BJ (cell line): ENCODE measurements at regions not wholly inside any gene's neighbourhood (a gene's known extent, or its start where the extent isn't known, plus 50 kb on each side); places are given as distances from the start of the nearest gene placed in this dataset.

Experiments used
- CTCF ChIA-PET: fragments of 350-600 bp; formaldehyde crosslinking; extraction: SDS; loops from one replicate; lab custom pipeline; 2021; ENCODE audit warnings: antibody characterized with exemption, inconsistent platforms; lab: Yijun Ruan, JAX
- POLR2A ChIA-PET: fragments of 300-600 bp; sonication (Branson Sonifier 250); formaldehyde crosslinking; extraction: SDS; loops from one replicate; lab custom pipeline; 2021; ENCODE audit warnings: antibody characterized with exemption; lab: Charles Lee
- DNase-seq: peaks from one replicate; pipeline ENCODE4 v3.0.0-alpha.2; 2011; ENCODE audit warnings: low read depth
- H3K27me3 ChIP-seq: 2 replicates; pipeline ENCODE4 v1.6.0; 2011; ENCODE audit warnings: low read length; ENCODE audit not compliant: control insufficient read depth, insufficient read depth
- H3K36me3 ChIP-seq: 2 replicates; pipeline ENCODE4 v1.5.1; 2011; ENCODE audit warnings: low read length; ENCODE audit not compliant: control insufficient read depth, insufficient read depth
- H3K4me3 ChIP-seq: 2 replicates; pipeline ENCODE4 v1.5.1; 2011; ENCODE audit warnings: low read depth, mild to moderate bottlenecking, control low read depth, low read length
- CTCF ChIP-seq: IDR thresholded peaks from 2 replicates; pipeline ENCODE4 v1.5.1; 2011; ENCODE audit warnings: low read depth, mild to moderate bottlenecking, control low read depth, inconsistent platforms, low read length, moderate library complexity; ENCODE audit not compliant: insufficient read depth

GRCh38 chr5:164051745-164052144 lies 546.3 kb downstream of the MAT2B start:
- no peak overlapping the region for H3K4me3 ChIP-seq
- POLR2A ChIA-PET, result no interaction called here
- no peak for DNase-seq
- H3K27me3 ChIP-seq, result no peaks in the 10 kb centered on the region
- CTCF ChIA-PET, result no interaction called here
- TF ChIP-seq CTCF, result no peak
- H3K36me3 ChIP-seq, result no peaks in the 10 kb centered on the region

- Histone ChIP-seq H3K36me3 (no peaks in the 10 kb centered on the region), H3K27me3 (no peaks in the 10 kb centered on the region), H3K4me3 (no peak overlapping the region)
- no peak for TF ChIP-seq CTCF
- no peak for DNase-seq
- POLR2A ChIA-PET, result no interaction called here
- CTCF ChIA-PET, result no interaction called here
Observed at GRCh38 chr5:164052536-164053093, 547.2 kb downstream of the MAT2B start.

GRCh38 chr5:164053123-164053522 lies 547.7 kb downstream of the MAT2B start:
- ChIA-PET POLR2A (no interaction called here), CTCF (no interaction called here)
- DNase-seq, result no peak
- H3K4me3 ChIP-seq, result no peak overlapping the region
- no peak for TF ChIP-seq CTCF
- no peaks in the 10 kb centered on the region for H3K36me3 ChIP-seq
- H3K27me3 ChIP-seq, result no peaks in the 10 kb centered on the region

- DNase-seq, result no peak
- Histone ChIP-seq H3K36me3 (no peaks in the 10 kb centered on the region), H3K27me3 (no peaks in the 10 kb centered on the region), H3K4me3 (no peak overlapping the region)
- POLR2A ChIA-PET, result no interaction called here
- TF ChIP-seq CTCF, result no peak
- CTCF ChIA-PET, result no interaction called here
Observed at GRCh38 chr5:164054461-164054860, 549.0 kb downstream of the MAT2B start.

- H3K4me3 ChIP-seq, result no peak overlapping the region
- H3K27me3 ChIP-seq, result no peaks in the 10 kb centered on the region
- no peaks in the 10 kb centered on the region for H3K36me3 ChIP-seq
- ChIA-PET POLR2A (no interaction called here), CTCF (no interaction called here)
- TF ChIP-seq CTCF, result no peak
- no peak for DNase-seq
Observed at GRCh38 chr5:164057121-164057520, 551.7 kb downstream of the MAT2B start.
